Amniotic epithelial cell (primary cell): ENCODE measurements at regions not wholly inside any gene's neighbourhood (a gene's known extent, or its start where the extent isn't known, plus 50 kb on each side); places are given as distances from the start of the nearest gene placed in this dataset.

Source experiments
- DNase-seq: peaks from one replicate; pipeline ENCODE4 v3.0.0-alpha.2; 2010; ENCODE audit warnings: low read depth

DNA sequence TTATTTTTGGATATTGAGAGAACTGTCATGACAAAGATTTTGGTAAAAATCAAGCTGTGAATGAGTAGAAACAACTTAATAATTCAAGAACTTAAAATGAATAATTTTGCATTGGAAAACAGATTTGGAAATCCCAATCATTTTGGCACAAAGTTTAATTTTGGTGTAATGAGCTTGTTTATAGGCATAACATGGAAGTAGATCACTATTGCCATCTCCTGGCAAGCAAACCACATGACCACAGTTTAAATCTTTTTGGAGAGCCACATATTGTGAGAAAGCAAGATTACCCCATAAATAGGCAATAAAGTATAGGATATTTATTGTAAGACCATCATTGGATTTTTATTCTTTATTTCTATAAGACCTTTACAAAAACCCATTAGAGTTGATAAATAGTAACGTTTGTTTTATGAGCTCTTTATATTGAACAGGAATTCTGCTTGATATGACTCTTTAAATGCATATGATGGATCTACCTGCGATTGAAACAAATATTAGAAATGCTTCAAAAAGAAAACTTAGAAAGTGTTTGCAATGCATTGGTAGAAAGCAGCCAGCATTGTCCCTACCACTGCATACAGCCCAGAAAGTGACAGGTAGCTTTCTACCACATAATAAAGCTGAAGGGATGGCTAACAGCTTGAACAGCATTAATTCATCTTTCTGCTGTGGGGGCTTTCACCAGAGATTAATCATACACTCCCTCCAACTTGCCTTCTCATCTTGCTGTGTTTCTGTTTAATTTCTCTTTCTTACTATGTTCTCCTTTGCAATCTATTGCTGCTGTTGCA lies 766.8 kb downstream of the TBL1XR1 start:
- peak; percentile 47 for DNase-seq

DNA sequence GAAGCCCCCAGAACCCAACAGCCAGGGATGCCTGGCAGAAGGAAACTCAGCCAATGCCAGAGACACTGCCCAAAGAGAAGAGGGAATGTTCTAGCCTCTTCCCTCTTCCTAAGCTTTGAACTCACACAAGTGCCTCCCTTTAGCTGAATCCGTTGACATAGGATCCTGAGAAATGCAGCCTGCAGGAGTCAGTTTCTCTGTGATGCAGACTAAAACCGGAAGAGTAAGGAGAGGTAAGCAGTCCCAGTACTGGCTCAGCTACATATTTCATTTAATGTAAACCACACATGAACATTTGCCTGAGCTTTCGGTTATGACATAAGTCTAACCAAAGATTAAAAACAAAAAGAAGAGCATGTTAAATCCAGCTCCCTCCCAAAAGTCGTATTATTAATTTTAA lies 768.7 kb downstream of the TBL1XR1 start:
- no peak for DNase-seq

DNA sequence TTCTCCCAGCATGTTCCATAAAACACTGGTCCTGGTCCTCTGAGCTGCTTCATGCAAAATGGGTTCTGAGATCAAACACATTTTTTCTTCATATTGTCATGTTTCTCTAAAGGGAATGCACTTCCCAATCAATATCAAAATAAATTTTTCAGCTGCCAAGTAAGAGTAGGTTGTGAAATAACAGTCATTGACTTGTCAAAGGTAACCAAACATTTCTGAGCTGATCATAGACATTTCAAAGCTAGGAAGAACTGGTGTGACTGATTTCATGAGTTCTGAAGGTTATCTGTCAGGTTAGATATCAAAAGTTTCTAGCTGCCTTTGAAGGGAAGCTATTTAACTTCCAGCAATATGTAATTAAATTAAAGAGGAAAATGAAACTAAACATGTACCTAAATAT lies 770.9 kb downstream of the TBL1XR1 start:
- DNase-seq: no peak

DNA sequence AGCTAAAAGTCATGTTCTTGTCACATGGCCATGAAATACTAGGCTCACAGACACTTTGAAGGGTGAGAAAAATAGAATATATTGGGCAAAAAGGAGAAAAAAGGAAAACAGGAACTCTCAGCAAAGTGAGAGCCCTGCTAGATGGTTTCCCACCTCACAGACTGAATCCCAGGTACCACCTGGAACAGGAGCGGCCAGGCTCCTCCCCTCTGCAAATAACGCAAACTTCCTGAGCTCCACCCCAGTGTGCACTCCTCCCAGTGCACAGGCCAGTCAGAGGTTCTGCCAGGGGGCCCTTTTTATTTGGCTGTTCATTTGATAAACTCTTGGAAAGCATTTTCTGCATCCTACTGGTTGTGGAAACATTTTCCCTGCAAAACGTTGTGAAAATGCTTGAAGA lies 780.4 kb downstream of the TBL1XR1 start:
- no peak for DNase-seq

DNA sequence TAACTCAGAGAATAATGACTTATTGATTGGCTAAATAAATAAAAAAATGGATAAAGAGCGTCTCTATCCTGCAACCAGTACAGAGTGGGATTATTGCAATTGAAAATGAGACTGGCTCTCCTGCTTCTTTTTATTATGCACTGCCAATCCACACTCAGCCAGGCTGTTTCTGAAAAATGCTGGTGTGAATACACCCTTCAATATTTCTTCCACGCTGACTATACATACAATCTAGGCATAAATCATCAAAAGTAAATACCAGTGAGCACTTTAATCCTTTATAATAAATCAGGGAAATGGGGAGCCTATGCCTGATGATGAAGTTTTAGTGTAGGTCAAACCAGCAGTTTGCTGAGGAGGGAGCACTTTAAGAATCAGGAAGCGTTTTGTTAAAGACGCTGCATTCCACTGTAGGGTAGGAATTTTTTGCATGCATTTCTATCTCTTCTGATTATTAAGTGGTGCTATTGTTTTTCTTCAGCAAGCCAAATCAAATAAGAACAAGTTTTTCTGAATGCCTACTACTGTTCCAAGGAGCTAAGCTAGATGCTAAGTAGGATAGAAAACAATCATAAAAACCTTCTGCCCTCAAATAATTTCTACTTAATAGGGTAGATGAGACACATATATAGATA lies 781.5 kb downstream of the TBL1XR1 start:
- no peak for DNase-seq

DNA sequence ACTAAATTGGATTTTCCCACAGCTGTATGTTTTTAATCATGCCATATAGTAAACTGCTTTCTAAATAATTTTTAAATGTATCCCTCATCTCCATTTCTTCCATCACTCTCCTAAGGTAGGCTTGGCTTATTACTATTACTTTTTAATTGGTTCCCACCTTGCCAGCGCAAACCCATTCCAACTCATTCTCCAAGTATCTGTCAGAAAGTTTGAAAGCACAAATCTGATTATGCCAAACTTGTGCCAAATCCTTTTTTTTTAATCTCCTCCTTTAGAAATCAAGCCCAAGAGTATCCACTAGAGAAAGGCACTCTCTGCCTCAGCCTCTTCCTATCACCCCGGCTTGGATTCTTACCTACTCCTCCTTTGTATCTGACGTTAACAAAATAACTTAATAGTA lies 784.5 kb downstream of the TBL1XR1 start:
- no peak for DNase-seq

DNA sequence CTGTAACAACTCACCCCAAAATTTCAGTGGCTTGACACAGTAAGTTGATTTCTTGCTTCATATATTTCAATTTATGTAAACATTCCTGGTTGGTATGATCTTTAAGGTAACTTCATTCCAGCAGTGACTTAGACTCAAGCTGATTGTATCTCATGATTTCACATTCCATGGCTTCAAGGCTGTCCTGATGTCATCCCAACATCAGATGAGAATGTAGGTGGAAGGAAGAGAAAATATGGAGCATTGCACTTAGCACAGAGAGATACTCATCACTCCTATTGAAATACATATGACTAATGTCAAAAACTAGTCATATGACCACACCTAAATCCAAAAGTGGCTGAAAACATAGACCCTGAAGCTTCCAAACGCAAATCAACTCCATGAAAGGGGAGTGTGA lies 793.8 kb downstream of the TBL1XR1 start:
- DNase-seq: no peak

DNA sequence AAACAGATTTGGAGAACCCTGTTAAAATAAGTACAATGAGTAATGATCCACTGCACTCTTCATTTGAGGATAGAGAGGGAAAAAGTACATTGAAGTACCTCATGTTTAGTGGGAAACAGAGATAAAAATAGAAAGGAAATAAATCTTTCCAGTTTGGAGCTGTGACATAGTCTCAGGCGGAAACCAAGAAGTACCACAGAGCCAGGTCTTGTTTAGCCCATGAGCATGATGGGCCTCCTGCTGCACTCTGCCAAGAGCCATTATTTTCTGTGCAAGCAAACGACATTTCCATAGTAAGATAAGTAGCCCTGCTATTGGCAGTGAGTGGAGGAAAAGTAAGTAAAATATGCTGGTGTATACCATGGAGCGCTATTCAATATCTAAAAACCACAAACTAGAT lies 796.1 kb downstream of the TBL1XR1 start:
- no peak for DNase-seq

DNA sequence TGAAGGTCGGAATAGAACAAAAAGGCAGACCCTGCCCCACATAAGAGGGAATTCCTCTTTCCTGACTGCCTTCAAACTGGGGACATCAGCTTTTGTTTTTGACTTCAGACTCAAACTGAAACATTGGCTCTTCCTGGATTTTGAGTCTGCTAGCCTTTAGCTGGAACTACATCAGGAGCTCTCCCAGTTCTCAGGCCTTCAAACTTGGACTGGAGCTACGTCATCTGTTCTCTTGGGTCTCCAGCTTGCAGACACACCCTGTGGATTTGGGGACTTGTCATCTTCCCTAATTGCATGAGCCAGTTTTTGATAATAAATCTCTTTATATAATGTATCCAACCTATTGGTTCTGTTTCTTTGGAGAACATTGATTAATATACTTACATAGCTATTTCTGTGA lies 798.1 kb downstream of the TBL1XR1 start:
- DNase-seq: no peak

DNA sequence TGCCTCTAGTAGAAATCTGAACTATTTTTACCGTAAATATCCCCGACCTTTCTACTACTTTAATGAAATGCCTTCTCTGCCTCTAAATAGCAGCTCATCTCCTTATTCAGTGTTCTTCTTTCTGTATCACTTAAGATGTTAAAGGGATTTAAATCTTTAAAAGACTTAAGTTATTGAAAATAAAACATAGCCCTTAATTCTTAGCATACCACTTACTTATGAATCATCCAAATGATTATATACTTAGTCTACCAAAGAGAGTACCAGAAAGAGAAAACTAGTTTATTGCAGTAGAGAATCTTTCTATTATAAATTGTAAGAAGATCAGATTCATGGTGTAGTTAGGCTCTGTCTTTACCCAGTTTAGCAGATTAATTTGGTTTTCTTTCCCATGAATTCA lies 802.0 kb downstream of the TBL1XR1 start:
- DNase-seq: no peak

DNA sequence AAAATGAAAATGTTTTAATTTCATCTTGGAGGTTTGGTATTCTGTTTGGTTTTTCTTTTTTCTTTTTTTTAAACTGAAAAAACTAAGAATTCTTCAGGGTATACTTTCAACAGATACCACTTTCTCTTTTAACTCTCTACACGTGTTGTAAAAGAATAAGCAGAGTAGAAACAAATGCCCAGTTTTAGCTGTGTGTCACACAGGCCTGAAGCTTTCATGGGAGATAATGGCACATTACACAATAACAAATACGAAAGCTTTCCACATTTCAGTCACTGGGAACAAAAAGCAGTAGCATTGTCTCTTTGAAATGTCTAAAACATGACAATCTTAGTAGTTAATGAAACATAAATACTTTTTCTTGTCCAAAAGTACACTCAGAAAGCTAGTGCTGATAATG lies 818.5 kb downstream of the TBL1XR1 start:
- DNase-seq: no peak

DNA sequence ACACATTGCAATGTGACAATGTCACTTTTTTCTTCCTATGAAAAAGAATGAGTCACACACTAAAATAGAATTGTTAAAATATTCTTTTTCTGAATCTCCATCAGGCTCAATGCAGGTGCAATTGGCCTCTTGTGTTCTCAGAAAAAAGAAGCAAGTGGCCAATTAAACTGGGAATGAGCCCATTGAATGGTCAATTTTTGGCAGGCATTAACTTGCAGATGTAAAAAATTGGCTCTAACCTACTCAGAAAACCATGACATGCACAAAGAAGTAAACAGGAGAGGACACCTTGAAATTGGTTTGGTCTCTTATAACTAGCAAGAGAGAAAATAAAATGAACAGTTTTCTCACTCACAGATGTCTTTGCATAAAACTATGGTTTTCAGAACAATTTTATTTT lies 820.8 kb downstream of the TBL1XR1 start:
- no peak for DNase-seq

DNA sequence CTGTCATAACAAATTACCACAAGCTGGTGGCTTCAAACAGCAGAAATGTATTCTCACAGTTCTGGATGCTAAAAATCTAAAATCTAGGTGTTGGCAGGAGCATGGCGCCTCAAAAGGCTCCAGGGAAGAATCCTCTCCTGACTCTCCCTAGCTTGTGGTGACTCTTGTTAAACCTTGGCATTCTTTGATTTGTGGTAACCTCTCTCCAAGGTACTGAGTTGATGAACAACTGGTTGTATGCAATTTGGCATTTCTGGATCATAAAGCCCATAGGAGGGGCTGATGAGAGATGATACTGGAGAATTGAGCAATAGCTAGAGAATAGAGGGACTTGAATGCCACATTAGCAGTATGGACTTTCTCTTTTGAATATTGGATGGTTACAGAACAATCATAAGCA lies 821.8 kb downstream of the TBL1XR1 start:
- no peak for DNase-seq

DNA sequence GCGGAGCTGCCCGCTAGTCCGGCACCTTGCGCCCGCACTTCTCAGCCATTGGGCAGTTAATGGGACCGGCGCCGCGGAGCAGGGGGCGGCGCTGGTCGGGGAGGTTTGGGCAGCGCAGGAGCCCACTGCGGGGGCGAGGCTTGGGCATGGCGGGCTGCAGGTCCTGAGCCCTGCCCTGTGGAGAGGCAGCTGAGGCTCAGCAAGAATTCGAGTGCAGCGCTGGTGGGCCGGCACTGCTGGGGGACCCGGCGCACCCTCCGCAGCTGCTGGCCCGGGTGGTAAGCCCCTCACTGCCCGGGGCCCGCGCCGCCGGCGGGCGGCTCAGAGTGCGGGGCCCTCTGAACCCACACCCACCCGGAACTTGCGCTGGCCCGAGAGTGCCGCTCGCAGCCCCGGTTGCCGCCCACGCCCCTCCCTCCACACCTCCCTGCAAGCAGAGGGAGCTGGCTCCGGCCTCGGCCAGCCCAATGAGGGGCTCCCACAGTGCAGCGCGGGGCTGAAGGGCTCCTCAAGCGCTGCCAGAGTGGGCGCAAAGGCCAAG lies 835.0 kb downstream of the TBL1XR1 start:
- DNase-seq: no peak

DNA sequence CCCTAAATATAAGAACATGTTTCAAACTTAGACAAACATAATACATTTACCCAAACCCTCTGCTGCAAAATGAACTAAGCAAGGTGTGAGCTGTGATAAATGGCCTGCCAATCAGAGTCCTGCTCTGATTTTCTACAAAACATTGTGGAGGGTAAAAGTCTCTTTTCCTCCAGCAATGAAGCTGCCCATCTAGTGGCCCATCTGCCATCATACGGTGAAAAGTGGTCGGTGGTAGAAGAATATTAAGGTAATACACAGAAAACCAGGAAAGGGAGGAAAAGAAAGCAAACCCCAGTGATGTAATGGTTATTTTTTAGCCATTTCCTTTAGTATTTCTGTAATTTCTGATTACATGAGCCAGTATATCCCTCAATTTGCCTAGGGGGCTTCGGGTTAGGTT lies 838.1 kb downstream of the TBL1XR1 start:
- no peak for DNase-seq

DNA sequence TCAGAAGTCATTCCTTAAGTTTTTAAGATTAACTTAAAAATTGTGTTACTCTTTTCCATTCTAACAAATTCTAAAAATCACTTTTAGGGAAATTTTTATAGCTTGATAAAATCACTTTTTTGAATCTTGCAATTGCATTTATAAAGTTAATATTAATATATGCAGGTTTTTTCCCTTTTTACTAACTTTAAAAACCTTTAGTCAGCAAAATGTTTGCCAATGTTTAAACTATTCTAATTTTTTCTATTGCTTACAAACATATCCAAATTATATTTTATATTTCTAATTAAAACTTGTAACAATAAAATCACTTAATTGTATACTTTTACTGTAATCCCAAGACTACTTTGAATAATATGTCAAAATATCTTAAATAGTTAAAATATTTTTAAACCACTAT lies 839.4 kb downstream of the TBL1XR1 start:
- no peak for DNase-seq

DNA sequence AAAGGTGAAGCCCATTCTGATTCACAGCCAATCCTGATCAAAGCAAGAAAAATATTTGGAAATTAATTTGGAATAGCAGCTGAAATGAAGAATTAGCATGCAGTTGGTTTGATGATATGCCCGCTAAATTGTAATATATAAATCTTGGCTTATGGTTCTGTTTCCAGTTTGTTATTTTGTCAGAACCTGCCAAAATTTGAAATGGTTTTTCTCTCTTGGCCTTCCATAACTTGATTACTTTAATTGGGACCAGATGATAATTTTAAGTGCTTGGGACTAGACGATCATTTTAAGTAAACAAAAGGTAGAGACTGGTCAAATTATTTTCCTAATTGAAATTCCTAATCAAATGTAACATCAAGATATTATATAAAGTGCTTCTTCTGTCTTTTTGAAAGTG lies 842.4 kb downstream of the TBL1XR1 start:
- no peak for DNase-seq

DNA sequence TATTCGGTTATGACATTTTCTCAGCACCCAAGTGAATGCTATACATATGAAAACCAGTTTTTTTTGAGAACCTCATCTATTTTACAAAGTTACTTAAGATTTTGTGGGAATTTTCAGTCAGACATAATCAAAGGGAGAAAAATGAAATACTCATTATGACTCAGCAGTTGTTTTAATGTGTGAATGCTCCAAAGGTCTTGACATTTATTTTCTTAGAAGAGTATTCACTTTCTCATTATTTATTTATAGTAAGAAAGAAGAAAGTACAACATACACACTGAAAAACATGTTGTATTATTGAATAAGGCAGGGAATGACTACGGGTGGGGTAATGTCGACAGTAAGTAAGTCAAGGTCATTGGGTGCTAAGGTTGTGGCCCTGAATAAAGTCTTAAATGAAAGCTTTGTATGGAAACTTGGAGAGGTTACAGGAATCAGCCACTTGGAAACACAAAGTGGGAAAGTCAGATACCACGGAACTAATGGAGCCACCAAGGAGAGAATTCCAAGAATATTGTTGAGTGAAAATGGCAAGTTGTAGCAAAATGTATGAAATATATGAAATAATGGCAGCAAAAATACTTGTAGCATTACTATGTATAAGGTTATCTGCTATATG lies 844.5 kb downstream of the TBL1XR1 start:
- no peak for DNase-seq

DNA sequence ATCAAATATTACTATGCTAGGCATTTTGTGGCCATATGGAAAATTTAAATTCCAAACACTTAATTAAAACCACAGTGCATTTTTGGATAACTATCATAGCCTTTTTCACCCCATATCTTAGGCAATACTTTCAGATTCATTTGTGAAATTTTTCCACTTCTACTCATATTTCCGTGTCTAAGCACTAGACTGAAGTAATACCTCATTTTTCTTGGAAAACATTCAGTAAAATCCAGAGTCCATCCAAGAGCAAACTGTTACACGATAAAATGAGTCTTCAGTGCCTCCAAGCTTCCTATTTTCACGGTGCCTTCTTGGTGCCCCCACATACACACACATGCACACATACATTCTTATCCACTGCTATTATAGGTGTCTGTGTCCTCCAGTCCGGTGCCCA lies 845.9 kb downstream of the TBL1XR1 start:
- no peak for DNase-seq

DNA sequence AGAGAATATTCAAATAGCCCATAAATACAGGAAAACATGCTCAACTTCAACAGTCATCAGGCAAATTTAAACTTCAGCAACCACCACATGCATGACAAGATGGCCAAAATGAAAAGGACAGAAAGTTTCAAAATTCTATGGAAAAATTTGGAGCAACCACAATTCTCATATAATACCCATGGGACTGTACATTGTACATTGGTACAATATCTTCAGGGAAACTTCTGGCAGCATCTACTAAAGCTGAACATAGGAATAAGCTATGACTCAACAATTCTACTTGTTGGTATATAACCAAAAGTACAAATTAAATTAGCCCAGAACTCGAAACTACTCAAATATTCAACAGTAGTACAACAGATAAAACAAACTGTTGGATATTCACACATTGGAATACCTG lies 847.6 kb downstream of the TBL1XR1 start:
- no peak for DNase-seq

DNA sequence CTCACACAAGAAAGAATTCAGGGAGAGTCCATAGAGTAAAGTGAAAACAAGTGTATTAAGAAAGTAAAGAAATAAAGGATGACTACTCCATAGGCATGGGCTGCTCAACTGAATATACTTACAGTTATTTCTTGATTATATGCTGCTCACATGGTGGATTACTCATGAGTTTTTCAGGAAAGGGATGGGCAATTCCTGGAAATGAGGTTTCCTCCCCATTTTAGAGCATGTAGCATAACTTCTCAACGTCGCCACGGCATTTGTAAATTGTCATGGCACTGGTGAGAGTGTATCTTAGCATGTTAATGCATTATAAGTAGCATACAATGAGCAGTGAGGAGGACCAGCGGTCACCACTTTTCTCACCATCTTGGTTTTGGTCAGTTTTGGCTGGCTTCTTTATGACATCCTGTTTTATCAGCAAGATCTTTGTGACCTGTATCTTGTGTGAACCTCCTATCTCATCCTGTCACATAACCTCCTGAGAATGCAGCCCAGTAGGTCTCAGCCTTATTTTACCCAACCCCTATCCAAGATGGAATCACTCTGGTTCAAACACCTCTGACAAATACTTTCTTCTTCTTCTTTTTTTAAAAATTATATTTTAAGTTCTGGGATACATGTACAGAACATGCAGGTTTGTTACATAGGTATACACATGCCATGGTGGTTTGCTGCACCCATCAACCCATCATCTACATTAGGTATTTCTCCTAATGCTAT lies 849.7 kb downstream of the TBL1XR1 start:
- no peak for DNase-seq

DNA sequence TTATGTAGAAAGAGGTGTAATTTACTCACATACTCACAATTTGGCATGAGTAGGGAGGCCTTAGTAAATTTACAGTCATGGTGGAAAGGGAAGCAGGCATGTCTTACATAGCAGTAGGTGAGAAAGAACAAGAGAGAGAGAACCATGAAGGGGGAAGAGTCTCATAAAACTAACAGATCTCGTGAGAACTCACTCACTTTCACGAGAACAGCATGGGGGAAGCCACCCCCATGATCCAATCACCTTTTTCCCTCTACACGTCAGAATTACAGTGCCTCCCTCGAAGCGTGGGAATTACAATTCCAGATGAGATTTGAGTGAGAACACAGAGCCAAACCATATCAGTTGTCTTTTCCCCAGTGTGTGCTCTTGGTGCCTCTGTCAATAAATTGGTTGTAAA lies 855.3 kb downstream of the TBL1XR1 start:
- no peak for DNase-seq

DNA sequence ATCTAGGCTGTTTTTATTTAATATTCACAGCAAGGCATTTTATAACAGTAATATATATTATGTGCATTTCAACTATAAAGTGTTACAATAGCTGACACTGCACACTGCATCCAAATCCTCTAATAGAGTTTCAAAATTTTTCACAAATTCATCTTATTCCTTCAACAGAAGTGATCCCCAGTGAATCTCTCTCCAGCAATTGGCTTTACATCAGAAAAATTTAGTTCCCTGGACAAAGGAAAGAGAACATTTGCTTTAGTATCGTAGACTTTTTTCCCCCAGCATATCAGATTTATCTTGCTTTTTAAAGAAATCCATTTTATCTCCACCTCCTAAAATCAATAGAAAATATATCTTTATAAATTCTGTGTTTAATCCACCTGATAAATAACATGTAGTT lies 868.6 kb downstream of the TBL1XR1 start:
- DNase-seq: no peak
